Body of pancreas (tissue), 4 donors: ENCODE measurements at regions not wholly inside any gene's neighbourhood (a gene's known extent, or its start where the extent isn't known, plus 50 kb on each side); places are given as distances from the start of the nearest gene placed in this dataset.

Experiments
- ATAC-seq: fragments of 150-250 bp; one replicate; pipeline ENCODE4 v1.9.1; 2016
- DNase-seq, 4 donors: peaks; one replicate each; pipeline ENCODE4 v3.0.0-alpha.2; 2019
- H3K27ac ChIP-seq, 4 donors: fragments of 200-600 bp; sonication (generic); 1 replicate in 3 of 4; 2 replicates in 1 of 4; pipeline versions ENCODE4 v1.5.1 to v1.6.1; 2016 to 2019; ENCODE audit warnings: mild to moderate bottlenecking in 1 of 4, mixed read lengths in 1 of 4, moderate library complexity in 1 of 4
- H3K27me3 ChIP-seq, 2 donors: fragments of 200-600 bp; sonication (generic); one replicate each; pipeline ENCODE4 v1.6.0; 2016; ENCODE audit warnings: mild to moderate bottlenecking in 1 of 2
- H3K36me3 ChIP-seq, 2 donors: fragments of 200-600 bp; sonication (generic); replicated peaks in 1 of 2; 2 replicates each; pipeline ENCODE4 v1.5.1; 2016; ENCODE audit warnings: low read depth in 2 of 2; ENCODE audit not compliant: insufficient read depth in 1 of 2
- H3K4me1 ChIP-seq: fragments of 200-600 bp; sonication (generic); one replicate; pipeline ENCODE4 v1.6.0; 2016
- H3K4me3 ChIP-seq, 2 donors: fragments of 200-600 bp; sonication (generic); 1 replicate in 1 of 2; 2 replicates in 1 of 2; pipeline ENCODE4 v1.5.1; 2016 to 2019
- H3K9me3 ChIP-seq, 3 donors: fragments of 200-600 bp; sonication (generic); 1 replicate in 2 of 3; 2 replicates in 1 of 3; pipeline ENCODE4 v1.5.1; 2016
- CTCF ChIP-seq, 7 experiments: fragments of 450-650 bp in 4 of 7; fragments of 200-600 bp in 3 of 7; sonication (generic) in 3 of 7; IDR thresholded peaks; one replicate each; pipeline ENCODE4 v1.5.1; 2016 to 2019; ENCODE audit warnings: antibody characterized with exemption in 7 of 7
- POLR2A ChIP-seq, 3 donors: fragments of 450-650 bp; IDR thresholded peaks; one replicate each; pipeline ENCODE4 v1.6.1; 2016; ENCODE audit warnings: antibody characterized with exemption in 3 of 3, mild to moderate bottlenecking in 2 of 3
- WGBS, 2 donors: methylation state at CpG; one replicate each; pipeline ENCODE4 v1.1.5; 2017; 5-methylcytosine and 5-hydroxymethylcytosine counted together
- intact Hi-C: fragments of 100-400 bp; cut with DNase I; formaldehyde crosslinking; loops from one replicate; pipeline ENCODE4 v1.15.1; 2023

- DNase-seq (no peak), ATAC-seq (no peak)
- no peaks in the 10 kb centered on the region for H3K36me3 ChIP-seq
- H3K4me3 ChIP-seq = no peak overlapping the region
- TF ChIP-seq POLR2A (IDR thresholded peaks at IDR 0.05) (no peak), CTCF (IDR thresholded peaks at IDR 0.05) (no peak)
- intact Hi-C loops = no loop called here
- H3K4me1 ChIP-seq = no peaks in the 10 kb centered on the region
- no peak overlapping the region for H3K27ac ChIP-seq
- no peaks in the 10 kb centered on the region for H3K27me3 ChIP-seq
- 64 to 71% methylated on average over 3 of the region's 3 CpGs for WGBS, 2 donors
- H3K9me3 ChIP-seq = no peaks in the 10 kb centered on the region
Measured at GRCh38 chr7:41007811-41008210, 695.1 kb downstream of the INHBA start.

- no peak for TF ChIP-seq POLR2A (IDR thresholded peaks at IDR 0.05)
- no peaks in the 10 kb centered on the region for H3K4me1 ChIP-seq
- H3K27me3 ChIP-seq = no peaks in the 10 kb centered on the region
- no peaks in the 10 kb centered on the region for H3K36me3 ChIP-seq
- DNase-seq (no peak), ATAC-seq (no peak)
- H3K27ac ChIP-seq = no peak overlapping the region
- WGBS, 2 donors = 48 to 50% methylated on average over 4 of the region's 4 CpGs
- no peaks in the 10 kb centered on the region for H3K9me3 ChIP-seq
- no peak overlapping the region for H3K4me3 ChIP-seq
- intact Hi-C loops = no loop called here
Measured at GRCh38 chr7:41007351-41007751, 695.5 kb downstream of the INHBA start.

DNA sequence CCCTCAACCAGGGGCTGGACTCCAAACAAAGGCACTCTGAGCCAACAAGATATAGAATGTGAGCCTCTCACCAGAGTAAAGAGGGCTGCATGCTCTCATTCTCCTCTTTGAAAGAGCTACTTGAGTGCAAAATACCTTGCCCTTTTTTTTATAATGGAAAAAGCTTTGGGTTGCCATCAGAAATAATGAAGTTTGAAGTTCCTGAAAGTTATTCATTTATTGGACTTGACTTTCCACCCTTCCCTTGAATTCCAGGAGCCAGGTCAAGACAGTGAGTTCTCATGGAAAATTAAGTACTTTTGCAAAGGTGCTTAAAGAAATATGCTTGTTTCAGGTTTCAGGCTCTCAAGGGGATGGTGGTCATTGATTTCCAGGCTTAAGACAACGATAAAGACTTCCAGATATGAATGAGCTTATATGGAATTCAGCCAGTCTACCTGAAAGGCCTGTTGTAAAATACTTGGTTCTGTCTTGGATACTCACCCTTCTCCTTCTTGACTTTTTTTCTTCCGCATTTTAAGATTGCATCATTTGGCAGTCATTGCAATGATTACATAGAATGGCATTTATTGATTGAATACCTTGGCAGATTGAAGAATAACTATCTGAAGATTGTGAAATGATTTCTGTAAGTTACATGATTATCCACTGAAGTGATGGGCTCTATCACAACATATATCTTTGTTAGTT lies 696.4 kb downstream of the INHBA start:
- Histone ChIP-seq H3K4me1 (no peaks in the 10 kb centered on the region), H3K4me3 (no peak overlapping the region), H3K9me3 (no peaks in the 10 kb centered on the region), H3K27ac (no peak overlapping the region), H3K27me3 (no peaks in the 10 kb centered on the region), H3K36me3 (no peaks in the 10 kb centered on the region)
- 30 to 36% methylated on average over 2 of the region's 2 CpGs for WGBS, 2 donors
- ATAC-seq (peak; percentile 47), DNase-seq (no peak)
- TF ChIP-seq CTCF (IDR thresholded peaks at IDR 0.05) = no peak
- no peak for TF ChIP-seq POLR2A (IDR thresholded peaks at IDR 0.05)
- intact Hi-C loops = no loop called here

GRCh38 chr7:41005374-41005901 lies 697.5 kb downstream of the INHBA start:
- intact Hi-C loops = no loop called here
- Histone ChIP-seq H3K4me1 (no peaks in the 10 kb centered on the region), H3K36me3 (no peaks in the 10 kb centered on the region), H3K9me3 (no peaks in the 10 kb centered on the region), H3K27me3 (no peaks in the 10 kb centered on the region), H3K4me3 (no peak overlapping the region), H3K27ac (no peak overlapping the region)
- TF ChIP-seq CTCF (IDR thresholded peaks at IDR 0.05) (no peak), POLR2A (IDR thresholded peaks at IDR 0.05) (no peak)
- DNase-seq (no peak), ATAC-seq (no peak)
- WGBS, 2 donors = 58 to 76% methylated on average over 2 of the region's 2 CpGs

DNA sequence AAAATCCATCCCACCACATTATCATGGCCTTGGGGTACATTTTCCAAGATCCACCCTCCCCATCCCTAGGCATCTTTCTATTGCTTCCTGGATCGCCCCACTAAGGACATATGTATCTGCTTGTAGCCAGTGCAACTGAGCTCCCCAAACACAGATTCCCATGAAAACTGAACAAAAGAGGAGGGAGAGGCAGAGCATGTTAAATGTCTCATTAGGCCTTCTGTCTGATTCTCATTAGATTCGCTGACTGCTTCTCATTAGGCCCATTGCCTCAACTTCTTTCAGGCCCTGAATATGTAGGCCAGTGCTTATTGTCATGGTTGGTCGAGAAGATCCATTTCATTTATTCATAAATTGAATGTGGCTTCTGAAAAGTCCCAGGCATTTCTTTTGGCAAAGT lies 698.9 kb downstream of the INHBA start:
- Histone ChIP-seq H3K27ac (no peak overlapping the region), H3K36me3 (no peaks in the 10 kb centered on the region), H3K9me3 (no peaks in the 10 kb centered on the region), H3K27me3 (no peaks in the 10 kb centered on the region), H3K4me1 (no peaks in the 10 kb centered on the region), H3K4me3 (no peak overlapping the region)
- DNase-seq = no peak
- no peak for TF ChIP-seq CTCF (IDR thresholded peaks at IDR 0.05)
- TF ChIP-seq POLR2A (IDR thresholded peaks at IDR 0.05) = no peak
- intact Hi-C loops = no loop called here
- 66 to 78% methylated on average over 3 of the region's 3 CpGs for WGBS, 2 donors
- ATAC-seq = no peak
